GM12872 (cell line): ENCODE measurements at regions not wholly inside any gene's neighbourhood (a gene's known extent, or its start where the extent isn't known, plus 50 kb on each side); places are given as distances from the start of the nearest gene placed in this dataset.

Source experiments
- CTCF ChIP-seq: IDR thresholded peaks from 3 replicates; pipeline ENCODE4 v1.5.1; 2011; ENCODE audit warnings: low read depth, mild to moderate bottlenecking, low read length, moderate library complexity; ENCODE audit not compliant: insufficient read depth

GRCh38 chr10:7094781-7095180 is 316.1 kb downstream of the SFMBT2 start:
- TF ChIP-seq CTCF: no peak

- TF ChIP-seq CTCF: no peak
Measured at GRCh38 chr10:7093368-7093767, 317.5 kb downstream of the SFMBT2 start.

- no peak for TF ChIP-seq CTCF
Measured at GRCh38 chr10:7092603-7093002, 318.2 kb downstream of the SFMBT2 start.

- no peak for TF ChIP-seq CTCF
Measured at GRCh38 chr10:7090529-7090928, 320.3 kb downstream of the SFMBT2 start.

GRCh38 chr10:7085913-7086589 is 324.8 kb downstream of the SFMBT2 start:
- no peak for TF ChIP-seq CTCF

- no peak for TF ChIP-seq CTCF
Measured at GRCh38 chr10:7085147-7085912, 325.5 kb downstream of the SFMBT2 start.

GRCh38 chr10:7084280-7085005 is 326.4 kb downstream of the SFMBT2 start:
- TF ChIP-seq CTCF: no peak
